Brain microvascular endothelial cell (primary cell): ENCODE measurements at regions not wholly inside any gene's neighbourhood (a gene's known extent, or its start where the extent isn't known, plus 50 kb on each side); places are given as distances from the start of the nearest gene placed in this dataset.
"Not testable (repeated sequence)": the region's sequence is repeated elsewhere in the genome, so short reads cannot be mapped to it uniquely, and the experiment has no call there.

Source experiments
- DNase-seq: peaks from one replicate; pipeline ENCODE4 v3.0.0-alpha.2; 2020
- H3K27ac ChIP-seq: fragments of 250-450 bp; sonication (Bioruptor Pico); 2 replicates; pipeline ENCODE4 v1.5.1; 2020; ENCODE audit warnings: mild to moderate bottlenecking, moderate library complexity
- H3K27me3 ChIP-seq: fragments of 250-450 bp; sonication (Bioruptor Pico); replicated peaks from 2 replicates; pipeline ENCODE4 v1.5.1; 2020; ENCODE audit warnings: mild to moderate bottlenecking
- H3K36me3 ChIP-seq: fragments of 250-450 bp; sonication (Bioruptor Pico); replicated peaks from 2 replicates; pipeline ENCODE4 v1.5.1; 2020; ENCODE audit warnings: mild to moderate bottlenecking
- H3K4me3 ChIP-seq: 2 replicates; pipeline ENCODE4 v1.5.1; 2011; ENCODE audit warnings: low read depth, mild to moderate bottlenecking, control low read depth, low read length, moderate library complexity
- in situ Hi-C: cut with HindIII; loops from 2 replicates; pipeline ENCODE4 v1.10.0; 2017; ENCODE audit warnings: low sequenced_read_pairs, low pct_ligation_motif_present
- TF ChIP-seq, protein P1 (sequence below): IDR thresholded peaks from 2 replicates; pipeline ENCODE4 v1.5.1; 2011; ENCODE audit warnings: low read depth, mild to moderate bottlenecking, moderate library complexity, low read length, control low read depth, inconsistent platforms; ENCODE audit errors: missing control alignments

DNA sequence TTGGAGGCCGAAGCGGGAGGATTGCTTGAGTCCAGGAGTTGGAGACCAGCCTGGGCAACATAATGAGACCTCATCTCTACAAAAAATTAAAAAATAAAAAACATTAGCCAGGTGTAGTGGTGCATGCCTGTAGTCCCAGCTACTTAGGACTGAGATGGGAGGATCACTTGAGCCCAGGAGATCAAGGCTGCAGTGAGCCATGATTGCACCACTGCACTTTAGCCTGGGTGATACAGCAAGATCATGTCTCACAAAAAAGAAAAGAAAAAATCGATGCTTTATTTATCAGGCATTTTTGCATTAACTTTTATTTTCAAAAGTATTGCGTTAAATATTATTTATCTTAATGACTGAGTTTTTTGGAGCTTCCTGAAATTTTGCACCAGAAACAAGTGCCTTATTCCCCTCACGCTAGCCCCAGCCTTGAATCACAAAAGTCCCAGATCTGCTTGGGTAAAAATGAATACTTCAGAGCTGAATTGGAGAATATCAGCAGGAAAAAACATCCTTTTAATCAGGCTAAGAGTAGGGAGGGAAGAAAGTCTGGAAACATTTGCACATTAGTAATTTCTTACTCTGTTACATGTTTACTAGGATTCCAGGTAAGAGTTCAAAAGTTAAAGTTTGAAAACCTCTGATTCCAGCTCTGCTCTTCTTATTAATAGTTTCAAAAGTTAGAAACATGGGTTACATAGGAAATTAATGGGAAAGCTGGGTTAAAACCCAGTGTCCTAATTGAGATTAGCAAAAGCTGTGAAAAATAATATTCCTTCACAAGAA lies 111.4 kb upstream of the FOXN2 start:
- Histone ChIP-seq H3K36me3 (no peaks in the 10 kb centered on the region), H3K4me3 (no peak overlapping the region), H3K27ac (no peak overlapping the region), H3K27me3 (no peaks in the 10 kb centered on the region)
- in situ Hi-C loops: no loop called here
- TF ChIP-seq, protein P1, sequence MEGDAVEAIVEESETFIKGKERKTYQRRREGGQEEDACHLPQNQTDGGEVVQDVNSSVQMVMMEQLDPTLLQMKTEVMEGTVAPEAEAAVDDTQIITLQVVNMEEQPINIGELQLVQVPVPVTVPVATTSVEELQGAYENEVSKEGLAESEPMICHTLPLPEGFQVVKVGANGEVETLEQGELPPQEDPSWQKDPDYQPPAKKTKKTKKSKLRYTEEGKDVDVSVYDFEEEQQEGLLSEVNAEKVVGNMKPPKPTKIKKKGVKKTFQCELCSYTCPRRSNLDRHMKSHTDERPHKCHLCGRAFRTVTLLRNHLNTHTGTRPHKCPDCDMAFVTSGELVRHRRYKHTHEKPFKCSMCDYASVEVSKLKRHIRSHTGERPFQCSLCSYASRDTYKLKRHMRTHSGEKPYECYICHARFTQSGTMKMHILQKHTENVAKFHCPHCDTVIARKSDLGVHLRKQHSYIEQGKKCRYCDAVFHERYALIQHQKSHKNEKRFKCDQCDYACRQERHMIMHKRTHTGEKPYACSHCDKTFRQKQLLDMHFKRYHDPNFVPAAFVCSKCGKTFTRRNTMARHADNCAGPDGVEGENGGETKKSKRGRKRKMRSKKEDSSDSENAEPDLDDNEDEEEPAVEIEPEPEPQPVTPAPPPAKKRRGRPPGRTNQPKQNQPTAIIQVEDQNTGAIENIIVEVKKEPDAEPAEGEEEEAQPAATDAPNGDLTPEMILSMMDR: no peak
- DNase-seq: no peak

DNA sequence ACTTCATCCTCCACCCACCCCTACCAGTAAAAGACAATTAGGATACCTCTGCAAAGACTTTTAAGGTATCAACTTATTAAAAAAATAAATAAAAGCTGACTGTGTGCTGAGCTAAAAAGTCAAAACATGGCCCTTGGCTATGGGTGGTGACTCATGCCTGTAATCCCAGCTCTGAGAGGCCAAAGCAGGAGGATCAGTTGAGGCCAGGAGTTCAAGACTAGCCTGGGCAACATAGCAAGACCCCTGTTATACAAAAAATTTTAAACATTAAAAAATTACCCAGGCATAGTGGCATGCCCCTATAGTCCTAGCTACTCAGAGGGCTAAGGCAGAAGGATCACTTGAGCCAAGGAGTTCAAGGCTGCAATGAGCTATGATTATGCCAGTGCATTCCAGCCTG lies 110.8 kb upstream of the FOXN2 start:
- DNase-seq: no peak
- H3K36me3 ChIP-seq: no peaks in the 10 kb centered on the region
- in situ Hi-C loops: no loop called here
- TF ChIP-seq, protein P1: no peak
- H3K4me3 ChIP-seq: no peak overlapping the region
- no peaks in the 10 kb centered on the region for H3K27me3 ChIP-seq
- H3K27ac ChIP-seq: no peak overlapping the region

DNA sequence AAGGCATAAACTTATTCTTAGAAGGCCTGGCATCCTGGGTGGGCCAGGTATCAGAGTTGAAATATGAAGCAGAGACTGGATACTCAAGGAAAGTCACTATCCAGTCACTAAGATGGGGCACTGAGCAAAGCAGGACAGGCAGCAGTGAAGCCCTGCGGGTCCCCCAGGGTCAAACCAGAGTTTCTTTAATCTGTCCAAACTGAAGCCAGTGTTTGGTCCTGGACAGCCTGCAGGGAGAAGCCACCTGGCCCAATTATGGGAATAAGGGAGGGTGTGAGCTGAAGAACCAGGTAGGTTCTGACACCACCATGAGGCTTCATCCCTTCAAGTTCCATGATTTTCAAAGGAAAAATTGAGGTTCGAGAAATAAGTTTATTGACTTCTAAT lies 109.7 kb upstream of the FOXN2 start:
- TF ChIP-seq, protein P1: no peak
- in situ Hi-C loops: no loop called here
- Histone ChIP-seq H3K27ac (no peak overlapping the region), H3K4me3 (no peak overlapping the region), H3K36me3 (no peaks in the 10 kb centered on the region), H3K27me3 (no peaks in the 10 kb centered on the region)
- DNase-seq: no peak

DNA sequence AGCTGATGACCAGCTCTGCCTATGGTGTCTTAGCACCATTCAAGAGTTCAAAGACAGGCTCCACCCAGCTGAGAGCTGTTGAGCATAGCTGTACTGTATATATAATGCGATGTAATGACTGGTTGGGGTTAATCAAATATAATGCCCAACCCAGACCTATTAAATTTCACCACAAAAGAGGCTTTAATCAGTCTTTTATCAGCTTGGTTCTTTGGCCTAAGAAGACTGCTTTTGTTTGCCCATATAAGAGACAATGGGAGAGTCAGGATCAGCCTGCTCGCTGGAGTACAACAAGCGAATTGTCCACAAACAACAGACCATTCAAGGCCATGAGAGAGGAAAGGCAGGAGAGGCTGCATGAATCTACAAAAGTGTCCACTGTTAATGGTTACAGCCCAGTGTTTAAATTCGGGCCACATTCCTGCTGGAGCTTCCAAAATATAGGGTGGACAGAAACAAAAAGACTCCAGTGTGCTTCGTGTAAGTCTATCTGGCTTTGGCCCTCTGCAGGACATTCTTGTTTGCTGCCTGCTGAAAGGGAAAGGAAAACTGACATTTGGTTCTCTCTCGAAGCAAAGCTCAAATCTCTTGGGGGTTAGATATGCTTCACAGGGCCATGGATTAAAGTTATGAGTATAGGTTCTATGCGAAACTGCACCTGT lies 109.2 kb upstream of the FOXN2 start:
- peak; percentile 11 for DNase-seq
- Histone ChIP-seq H3K27ac (no peak overlapping the region), H3K4me3 (no peak overlapping the region)

DNA sequence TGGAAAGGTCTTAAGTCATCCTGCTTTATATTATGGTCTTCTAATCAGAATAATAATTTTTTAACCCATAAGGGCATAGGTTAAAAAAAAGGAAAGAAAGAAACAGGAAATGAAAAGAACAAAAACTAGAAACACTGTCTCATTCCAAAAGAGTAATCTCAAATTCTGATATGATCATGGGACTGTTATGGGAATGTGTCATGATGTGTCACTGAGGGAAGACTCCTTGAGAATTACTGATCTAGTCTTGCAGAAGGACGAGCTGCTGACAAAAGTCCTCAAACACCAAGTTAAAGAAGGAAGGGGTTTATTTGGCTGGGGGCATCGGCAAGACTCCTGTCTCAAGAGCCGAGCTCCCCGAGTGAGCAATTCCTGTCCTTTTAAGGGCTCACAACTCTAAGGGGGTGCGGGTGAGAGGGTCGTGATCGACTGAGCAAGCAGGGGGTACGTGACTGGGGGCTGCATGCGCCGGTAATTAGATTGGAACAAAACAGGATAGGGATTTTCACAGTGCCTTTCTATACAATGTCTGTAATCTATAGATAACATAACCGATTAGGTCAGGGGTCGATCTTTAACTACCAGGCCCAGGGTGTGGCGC lies 108.3 kb upstream of the FOXN2 start:
- H3K27ac ChIP-seq, in situ Hi-C loops, H3K36me3 ChIP-seq, H3K4me3 ChIP-seq, H3K27me3 ChIP-seq: not testable (repeated sequence)
- DNase-seq: peak; percentile 8

More for the DNA sequence above, 109.2 kb upstream of the FOXN2 start:
- Histone ChIP-seq H3K36me3 (no peaks in the 10 kb centered on the region), H3K27me3 (no peaks in the 10 kb centered on the region)
- TF ChIP-seq, protein P1: peak; percentile 60
- in situ Hi-C loops: no loop called here

DNA sequence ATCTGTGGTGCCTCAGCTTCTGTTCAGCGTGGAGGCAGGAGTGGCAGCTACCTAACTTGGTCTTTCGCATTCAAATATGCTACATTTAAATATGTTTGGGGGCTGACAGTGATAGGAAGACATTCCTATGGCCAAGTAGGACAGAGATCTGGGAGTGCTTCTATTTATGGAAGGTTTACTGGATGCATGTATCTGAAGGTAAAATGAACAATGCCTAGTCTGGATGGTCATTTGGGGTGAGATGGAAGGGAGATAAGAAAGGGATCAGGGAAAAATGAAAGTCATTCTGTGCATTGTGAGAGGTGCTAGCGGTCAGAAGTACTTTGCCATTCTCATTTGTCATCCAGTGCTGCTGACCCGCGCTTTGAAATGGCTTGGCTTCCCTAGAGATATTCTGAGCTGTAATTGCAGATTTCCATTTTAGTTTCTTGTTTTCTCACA lies 107.3 kb upstream of the FOXN2 start:
- TF ChIP-seq, protein P1: no peak
- Histone ChIP-seq H3K36me3 (no peaks in the 10 kb centered on the region), H3K27ac (no peak overlapping the region), H3K4me3 (no peak overlapping the region), H3K27me3 (no peaks in the 10 kb centered on the region)
- in situ Hi-C loops: no loop called here
- DNase-seq: no peak
